ENCODE measurements at regions not wholly inside any gene's neighbourhood (a gene's known extent, or its start where the extent isn't known, plus 50 kb on each side); places are given as distances from the start of the nearest gene placed in this dataset.
"Not testable (repeated sequence)": the region's sequence is repeated elsewhere in the genome, so short reads cannot be mapped to it uniquely, and the experiment has no call there.

- Histone ChIP-seq H3K14ac (ENCODE audit: low read length in 2 of 2) (no peak overlapping the region), H3K18ac (ENCODE audit: low read depth in 1 of 2, low read length in 2 of 2) (no peak overlapping the region), H2BK15ac (ENCODE audit: low read depth, poor library complexity, severe bottlenecking) (no peak overlapping the region), H4K91ac (ENCODE audit: low read length) (no peak overlapping the region), H3K27ac (ENCODE audit: low read length, poor library complexity, severe bottlenecking) (no peak overlapping the region), H3K9ac (ENCODE audit: low read length) (no peak overlapping the region), H3K79me1 (replicated peaks; ENCODE audit: low read length, poor library complexity, severe bottlenecking) (no peaks in the 10 kb centered on the region), H3K9me3 (ENCODE audit: control insufficient read depth, low read length) (peaks cover 3% of the 10 kb centered on the region), H3K36me3 (ENCODE audit: control insufficient read depth in 1 of 2, insufficient read depth in 2 of 2, low read depth in 1 of 2, low read length in 2 of 2) (no peaks in the 10 kb centered on the region), H3K27me3 (ENCODE audit: control insufficient read depth in 1 of 2, insufficient read depth in 1 of 2, low read length in 2 of 2) (no peaks in the 10 kb centered on the region), H3K4ac (ENCODE audit: low read depth in 1 of 2, low read length in 2 of 2) (no peak overlapping the region), H2BK5ac (ENCODE audit: low read depth, low read length, poor library complexity, severe bottlenecking) (peak overlapping the region; percentile 31), H2AFZ (ENCODE audit: low read depth, low read length) (no peak overlapping the region), H3K4me3 (ENCODE audit: insufficient read depth in 1 of 2, low read depth in 1 of 2, low read length in 2 of 2) (no peak overlapping the region), H2BK120ac (ENCODE audit: low read depth, low read length) (no peak overlapping the region), H2AK5ac (ENCODE audit: low read length, severe bottlenecking) (no peak overlapping the region), H3K4me2 (ENCODE audit: low read length, poor library complexity, severe bottlenecking) (no peak overlapping the region), H3K4me1 (ENCODE audit: control insufficient read depth, insufficient read depth, low read depth, low read length) (no peaks in the 10 kb centered on the region), H2BK12ac (ENCODE audit: low read length in 2 of 2) (no peak overlapping the region), H3K23ac (ENCODE audit: low read length in 2 of 2) (no peak overlapping the region), H4K8ac (ENCODE audit: low read length) (no peak overlapping the region)
- DNase-seq, result no peak
Observed at GRCh38 chr6:84569882-84570281, 194.5 kb downstream of the TBX18 start.

GRCh38 chr6:84568971-84569370 is 195.4 kb downstream of the TBX18 start:
- H3K27me3 ChIP-seq (ENCODE audit: control insufficient read depth in 1 of 2, insufficient read depth in 1 of 2, low read length in 2 of 2), result no peaks in the 10 kb centered on the region
- H3K14ac ChIP-seq (ENCODE audit: low read length in 2 of 2), result no peak overlapping the region
- H3K36me3 ChIP-seq (ENCODE audit: control insufficient read depth in 1 of 2, insufficient read depth in 2 of 2, low read depth in 1 of 2, low read length in 2 of 2), result no peaks in the 10 kb centered on the region
- H3K27ac ChIP-seq (ENCODE audit: low read length, poor library complexity, severe bottlenecking), result no peak overlapping the region
- no peak overlapping the region for H3K23ac ChIP-seq (ENCODE audit: low read length in 2 of 2)
- H2BK120ac ChIP-seq (ENCODE audit: low read depth, low read length), result no peak overlapping the region
- peaks cover 3% of the 10 kb centered on the region for H3K9me3 ChIP-seq (ENCODE audit: control insufficient read depth, low read length)
- H2BK15ac ChIP-seq (ENCODE audit: low read depth, poor library complexity, severe bottlenecking), result no peak overlapping the region
- H3K9ac ChIP-seq (ENCODE audit: low read length), result no peak overlapping the region
- H3K4me3 ChIP-seq (ENCODE audit: insufficient read depth in 1 of 2, low read depth in 1 of 2, low read length in 2 of 2), result no peak overlapping the region
- no peak overlapping the region for H2AFZ ChIP-seq (ENCODE audit: low read depth, low read length)
- H4K91ac ChIP-seq (ENCODE audit: low read length), result no peak overlapping the region
- no peak overlapping the region for H3K18ac ChIP-seq (ENCODE audit: low read depth in 1 of 2, low read length in 2 of 2)
- no peak overlapping the region for H3K4ac ChIP-seq (ENCODE audit: low read depth in 1 of 2, low read length in 2 of 2)
- no peak overlapping the region for H2BK5ac ChIP-seq (ENCODE audit: low read depth, low read length, poor library complexity, severe bottlenecking)
- no peak overlapping the region for H4K8ac ChIP-seq (ENCODE audit: low read length)
- no peak overlapping the region for H3K4me2 ChIP-seq (ENCODE audit: low read length, poor library complexity, severe bottlenecking)
- no peaks in the 10 kb centered on the region for H3K79me1 ChIP-seq (replicated peaks; ENCODE audit: low read length, poor library complexity, severe bottlenecking)
- no peak overlapping the region for H2BK12ac ChIP-seq (ENCODE audit: low read length in 2 of 2)
- H3K4me1 ChIP-seq (ENCODE audit: control insufficient read depth, insufficient read depth, low read depth, low read length), result no peaks in the 10 kb centered on the region
- no peak overlapping the region for H2AK5ac ChIP-seq (ENCODE audit: low read length, severe bottlenecking)
- peak; percentile 51 for DNase-seq

DNA sequence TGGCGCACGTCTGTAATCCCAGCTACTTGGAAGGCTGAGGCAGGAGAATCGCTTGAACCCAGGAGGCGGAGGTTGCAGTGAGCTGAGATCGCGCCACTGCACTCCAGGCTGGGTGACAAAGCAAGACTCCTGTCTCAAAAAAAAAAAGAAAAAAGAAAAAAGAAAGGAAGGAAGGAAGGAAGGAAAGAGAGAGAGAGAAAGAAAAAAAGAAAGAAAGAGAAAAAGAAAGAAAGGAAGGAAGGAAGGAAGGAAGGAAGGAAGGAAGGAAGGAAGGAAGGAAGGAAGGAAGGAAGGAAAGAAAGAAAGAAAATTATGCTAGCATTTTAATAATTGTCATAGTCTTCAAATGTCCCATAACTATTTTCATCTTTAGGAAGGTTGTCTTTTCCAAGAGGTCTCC is 198.7 kb downstream of the TBX18 start:
- H2BK120ac ChIP-seq (ENCODE audit: low read depth, low read length); H3K18ac ChIP-seq (ENCODE audit: low read depth in 1 of 2, low read length in 2 of 2): not testable (repeated sequence)
- 88% methylated on average over 6 of the region's 6 CpGs for WGBS

GRCh38 chr6:84560436-84561390 is 203.7 kb downstream of the TBX18 start:
- Histone ChIP-seq H3K36me3 (ENCODE audit: control insufficient read depth in 1 of 2, insufficient read depth in 2 of 2, low read depth in 1 of 2, low read length in 2 of 2) (no peaks in the 10 kb centered on the region), H3K4me2 (ENCODE audit: low read length, poor library complexity, severe bottlenecking) (no peak overlapping the region), H3K4me1 (ENCODE audit: control insufficient read depth, insufficient read depth, low read depth, low read length) (peaks cover 2% of the 10 kb centered on the region), H2AFZ (ENCODE audit: low read depth, low read length) (no peak overlapping the region), H2BK12ac (ENCODE audit: low read length in 2 of 2) (no peak overlapping the region), H3K9ac (ENCODE audit: low read length) (no peak overlapping the region), H2BK15ac (ENCODE audit: low read depth, poor library complexity, severe bottlenecking) (no peak overlapping the region), H3K18ac (ENCODE audit: low read depth in 1 of 2, low read length in 2 of 2) (no peak overlapping the region), H4K8ac (ENCODE audit: low read length) (no peak overlapping the region), H3K79me1 (replicated peaks; ENCODE audit: low read length, poor library complexity, severe bottlenecking) (no peaks in the 10 kb centered on the region), H2BK5ac (ENCODE audit: low read depth, low read length, poor library complexity, severe bottlenecking) (no peak overlapping the region), H3K4ac (ENCODE audit: low read depth in 1 of 2, low read length in 2 of 2) (no peak overlapping the region), H4K91ac (ENCODE audit: low read length) (no peak overlapping the region), H2AK5ac (ENCODE audit: low read length, severe bottlenecking) (no peak overlapping the region), H3K27me3 (ENCODE audit: control insufficient read depth in 1 of 2, insufficient read depth in 1 of 2, low read length in 2 of 2) (no peaks in the 10 kb centered on the region), H3K14ac (ENCODE audit: low read length in 2 of 2) (no peak overlapping the region), H3K23ac (ENCODE audit: low read length in 2 of 2) (no peak overlapping the region), H3K4me3 (ENCODE audit: insufficient read depth in 1 of 2, low read depth in 1 of 2, low read length in 2 of 2) (no peak overlapping the region), H2BK120ac (ENCODE audit: low read depth, low read length) (no peak overlapping the region), H3K9me3 (ENCODE audit: control insufficient read depth, low read length) (no peaks in the 10 kb centered on the region), H3K27ac (ENCODE audit: low read length, poor library complexity, severe bottlenecking) (peak overlapping the region; percentile 9)
- WGBS, result 77% methylated on average over 7 of the region's 9 CpGs
- no peak for DNase-seq

More for the DNA sequence above, 198.7 kb downstream of the TBX18 start:
- not testable (repeated sequence) for H3K4ac ChIP-seq (ENCODE audit: low read depth in 1 of 2, low read length in 2 of 2); H2BK15ac ChIP-seq (ENCODE audit: low read depth, poor library complexity, severe bottlenecking); H3K4me3 ChIP-seq (ENCODE audit: insufficient read depth in 1 of 2, low read depth in 1 of 2, low read length in 2 of 2); H2BK12ac ChIP-seq (ENCODE audit: low read length in 2 of 2); H3K14ac ChIP-seq (ENCODE audit: low read length in 2 of 2); DNase-seq; H3K9me3 ChIP-seq (ENCODE audit: control insufficient read depth, low read length); H2AK5ac ChIP-seq (ENCODE audit: low read length, severe bottlenecking); H3K4me1 ChIP-seq (ENCODE audit: control insufficient read depth, insufficient read depth, low read depth, low read length); H3K36me3 ChIP-seq (ENCODE audit: control insufficient read depth in 1 of 2, insufficient read depth in 2 of 2, low read depth in 1 of 2, low read length in 2 of 2); H3K27ac ChIP-seq (ENCODE audit: low read length, poor library complexity, severe bottlenecking); H3K27me3 ChIP-seq (ENCODE audit: control insufficient read depth in 1 of 2, insufficient read depth in 1 of 2, low read length in 2 of 2); H4K8ac ChIP-seq (ENCODE audit: low read length); H3K79me1 ChIP-seq (replicated peaks; ENCODE audit: low read length, poor library complexity, severe bottlenecking); H4K91ac ChIP-seq (ENCODE audit: low read length); H3K4me2 ChIP-seq (ENCODE audit: low read length, poor library complexity, severe bottlenecking); H2AFZ ChIP-seq (ENCODE audit: low read depth, low read length); H3K23ac ChIP-seq (ENCODE audit: low read length in 2 of 2); H2BK5ac ChIP-seq (ENCODE audit: low read depth, low read length, poor library complexity, severe bottlenecking); H3K9ac ChIP-seq (ENCODE audit: low read length)
